22Rv1 (cell line): ENCODE measurements at regions not wholly inside any gene's neighbourhood (a gene's known extent, or its start where the extent isn't known, plus 50 kb on each side); places are given as distances from the start of the nearest gene placed in this dataset.

ENCODE experiments used
- H3K27ac ChIP-seq: fragments of 450-650 bp; 2 replicates; pipeline ENCODE4 v1.5.1; 2017
- ZFX ChIP-seq: fragments of 450-650 bp; IDR thresholded peaks from 2 replicates; pipeline ENCODE4 v1.6.1; 2017; ENCODE audit warnings: antibody characterized with exemption, borderline replicate concordance
- TF ChIP-seq, protein P1 (sequence below): fragments of 450-650 bp; IDR thresholded peaks from 2 replicates; pipeline ENCODE4 v1.5.1; 2017; ENCODE audit warnings: mild to moderate bottlenecking

DNA sequence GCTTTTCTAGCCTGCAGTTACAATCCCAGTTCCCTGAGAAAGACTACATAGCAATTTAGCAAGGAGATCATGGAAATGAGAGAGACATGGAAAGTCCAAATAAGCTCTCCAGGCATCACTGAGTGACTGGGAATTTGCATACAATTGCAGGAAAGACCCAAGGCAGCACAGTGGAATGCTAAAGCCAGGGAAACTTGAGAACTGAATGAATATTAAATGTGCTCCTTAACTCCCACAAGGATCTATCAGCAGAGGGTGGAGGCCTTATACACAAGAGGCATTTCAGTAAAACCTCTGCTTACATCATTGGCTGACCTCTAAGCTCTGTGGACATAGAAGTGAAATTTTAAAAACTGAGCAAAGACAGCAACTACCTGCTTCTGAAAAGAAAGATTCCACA is 355.6 kb upstream of the DAB2 start:
- TF ChIP-seq, protein P1, sequence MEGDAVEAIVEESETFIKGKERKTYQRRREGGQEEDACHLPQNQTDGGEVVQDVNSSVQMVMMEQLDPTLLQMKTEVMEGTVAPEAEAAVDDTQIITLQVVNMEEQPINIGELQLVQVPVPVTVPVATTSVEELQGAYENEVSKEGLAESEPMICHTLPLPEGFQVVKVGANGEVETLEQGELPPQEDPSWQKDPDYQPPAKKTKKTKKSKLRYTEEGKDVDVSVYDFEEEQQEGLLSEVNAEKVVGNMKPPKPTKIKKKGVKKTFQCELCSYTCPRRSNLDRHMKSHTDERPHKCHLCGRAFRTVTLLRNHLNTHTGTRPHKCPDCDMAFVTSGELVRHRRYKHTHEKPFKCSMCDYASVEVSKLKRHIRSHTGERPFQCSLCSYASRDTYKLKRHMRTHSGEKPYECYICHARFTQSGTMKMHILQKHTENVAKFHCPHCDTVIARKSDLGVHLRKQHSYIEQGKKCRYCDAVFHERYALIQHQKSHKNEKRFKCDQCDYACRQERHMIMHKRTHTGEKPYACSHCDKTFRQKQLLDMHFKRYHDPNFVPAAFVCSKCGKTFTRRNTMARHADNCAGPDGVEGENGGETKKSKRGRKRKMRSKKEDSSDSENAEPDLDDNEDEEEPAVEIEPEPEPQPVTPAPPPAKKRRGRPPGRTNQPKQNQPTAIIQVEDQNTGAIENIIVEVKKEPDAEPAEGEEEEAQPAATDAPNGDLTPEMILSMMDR = no peak
- TF ChIP-seq ZFX = no peak
- no peak overlapping the region for H3K27ac ChIP-seq

DNA sequence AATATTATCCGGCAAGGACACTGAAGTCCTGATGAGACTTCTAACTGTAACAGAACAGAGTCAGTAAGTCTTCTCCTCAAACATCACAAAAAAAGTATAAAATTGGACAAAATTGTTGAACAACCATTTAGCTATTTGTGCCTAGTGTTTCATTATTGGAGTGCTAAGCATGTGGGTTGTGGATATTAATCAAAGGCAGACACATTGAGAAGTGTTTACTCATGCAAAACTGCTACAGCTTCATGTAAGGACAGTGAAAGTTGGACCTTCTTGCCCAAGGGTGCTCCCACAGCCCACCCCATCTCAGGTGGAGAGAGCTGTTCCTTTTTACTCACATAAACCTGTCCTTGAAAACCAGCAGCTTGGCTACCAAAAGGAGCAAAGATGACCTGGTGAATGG is 355.1 kb upstream of the DAB2 start:
- no peak for TF ChIP-seq ZFX
- TF ChIP-seq, protein P1 = no peak

DNA sequence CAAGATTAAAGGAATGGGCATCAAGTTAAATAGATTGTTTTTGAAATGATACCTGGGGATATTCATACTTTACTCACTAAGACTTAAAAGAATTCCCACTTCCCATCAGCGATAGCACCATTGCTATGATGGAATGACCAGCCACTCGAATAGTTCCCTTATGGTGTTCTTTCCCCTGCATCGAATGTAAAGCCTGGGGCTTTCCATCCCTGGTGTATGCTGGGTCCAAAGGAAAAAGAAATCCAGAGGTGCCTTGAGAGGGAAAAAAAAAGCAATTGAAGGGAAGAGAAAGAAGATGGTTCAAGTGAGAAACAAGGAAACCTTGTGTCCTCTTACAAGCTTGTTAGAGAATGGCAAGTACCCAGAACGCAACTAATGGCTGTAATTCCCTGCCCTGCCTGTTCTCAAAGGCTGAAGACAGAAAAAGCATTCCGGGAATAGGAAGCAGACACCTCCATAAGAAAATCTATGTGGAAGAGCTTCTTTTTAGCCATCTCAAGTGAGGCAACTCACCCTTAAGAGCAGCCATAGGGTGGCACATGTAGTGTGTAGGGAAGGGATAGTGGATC is 351.1 kb upstream of the DAB2 start:
- TF ChIP-seq, protein P1 = no peak
- no peak for TF ChIP-seq ZFX
- no peak overlapping the region for H3K27ac ChIP-seq

More for the DNA sequence above, 355.1 kb upstream of the DAB2 start:
- H3K27ac ChIP-seq = no peak overlapping the region

DNA sequence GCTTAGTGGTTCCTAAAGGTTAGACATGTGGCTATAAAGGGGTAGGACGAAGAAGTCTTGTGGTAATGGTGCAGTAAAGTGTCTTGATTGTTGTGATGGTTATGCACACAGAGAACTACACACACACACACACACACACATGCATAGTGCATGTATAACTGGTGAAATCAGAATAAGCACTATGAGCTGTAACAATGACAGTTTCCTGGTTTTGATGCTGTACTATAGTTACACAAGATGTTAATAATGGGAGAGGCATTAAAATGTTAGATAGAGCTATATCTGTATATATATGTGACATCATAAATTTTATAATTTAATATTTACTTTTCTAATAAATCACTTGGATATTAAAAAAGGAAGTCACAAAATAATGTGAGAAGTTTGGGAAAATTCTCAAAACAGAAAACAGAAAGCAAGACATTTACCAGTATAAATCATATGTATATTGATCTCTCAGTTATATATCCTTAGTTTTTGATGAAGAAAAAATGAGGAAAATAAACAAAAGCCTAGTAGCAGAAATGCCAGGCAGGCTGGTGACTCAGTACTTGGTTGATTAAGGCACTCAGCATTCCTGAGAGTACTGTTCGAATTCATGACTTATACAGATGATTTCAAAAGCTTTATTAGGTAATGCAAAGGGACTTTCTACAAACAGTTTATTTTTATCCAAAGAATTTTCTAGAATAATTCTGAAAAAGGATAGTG is 350.5 kb upstream of the DAB2 start:
- TF ChIP-seq ZFX = no peak
- TF ChIP-seq, protein P1 = no peak
- H3K27ac ChIP-seq = no peak overlapping the region

DNA sequence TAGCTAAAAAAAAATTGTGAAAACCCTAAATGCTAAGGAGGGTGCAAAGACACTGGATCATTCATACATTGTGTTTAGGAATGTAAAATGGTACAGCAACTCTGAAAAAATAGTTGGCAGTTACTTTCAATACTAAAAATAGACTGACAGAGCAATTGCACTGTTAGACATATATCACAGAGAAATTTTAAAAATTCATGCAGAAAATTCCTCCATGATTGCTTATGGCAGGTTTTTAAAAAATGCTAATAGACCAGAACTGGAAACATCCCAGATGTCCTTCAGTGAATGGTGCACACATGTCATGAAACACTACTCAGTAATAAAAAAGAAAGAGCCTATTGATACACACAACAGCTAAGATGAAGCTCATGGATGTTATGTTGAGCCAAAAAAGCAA is 349.8 kb upstream of the DAB2 start:
- TF ChIP-seq, protein P1 = no peak
- no peak for TF ChIP-seq ZFX
- no peak overlapping the region for H3K27ac ChIP-seq

DNA sequence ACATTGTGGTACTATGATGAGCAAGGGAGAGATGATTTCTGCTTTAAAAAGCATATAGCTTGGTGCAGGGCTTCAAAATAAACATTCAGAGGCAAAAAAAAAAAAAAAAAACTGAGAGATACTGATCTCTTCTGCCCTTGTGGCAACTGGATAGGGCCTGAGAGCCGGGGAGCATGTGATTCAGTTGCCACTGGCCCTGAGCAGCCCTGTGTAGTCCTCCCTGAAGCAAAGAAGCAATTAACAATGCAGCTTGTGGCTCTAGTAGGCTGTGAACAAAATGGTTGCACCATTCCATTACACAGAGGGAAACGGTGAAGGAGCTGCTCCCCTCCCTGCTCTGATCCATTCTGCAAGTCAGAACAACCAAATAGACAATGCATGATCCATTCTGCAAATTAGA is 347.5 kb upstream of the DAB2 start:
- TF ChIP-seq, protein P1 = no peak
- no peak for TF ChIP-seq ZFX
- H3K27ac ChIP-seq = no peak overlapping the region

DNA sequence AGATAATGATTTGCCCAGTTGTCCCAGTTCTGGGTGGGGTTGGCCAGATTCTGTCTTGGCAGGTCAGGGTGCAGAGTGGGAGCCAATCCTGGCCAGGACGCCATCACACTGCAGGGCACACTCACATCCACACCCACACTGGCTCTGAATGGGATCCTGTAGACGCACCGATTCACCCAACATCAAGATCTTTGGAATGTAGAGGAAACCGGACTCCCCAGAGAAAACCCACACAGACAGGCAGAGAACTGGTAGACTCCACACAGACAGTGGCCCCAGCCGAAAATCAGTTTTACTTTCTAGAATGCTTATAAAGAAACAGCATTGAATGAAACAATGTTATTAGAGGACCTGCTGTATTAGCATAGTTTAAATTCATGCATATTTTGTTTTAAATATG is 343.1 kb upstream of the DAB2 start:
- TF ChIP-seq, protein P1 = no peak
- TF ChIP-seq ZFX = no peak
- H3K27ac ChIP-seq = no peak overlapping the region
